Upper lobe of right lung (tissue), 1 donor: ENCODE measurements at regions not wholly inside any gene's neighbourhood (a gene's known extent, or its start where the extent isn't known, plus 50 kb on each side); places are given as distances from the start of the nearest gene placed in this dataset.

Experiments used
- ATAC-seq: fragments of 200-7000 bp; cut with Tn5 transposase; one replicate; pipeline ENCODE4 v1.9.1; 2020; ENCODE audit warnings: mild to moderate bottlenecking, moderate library complexity
- DNase-seq: peaks from one replicate; pipeline ENCODE4 v3.0.0-alpha.2; 2020
- H3K27ac ChIP-seq: fragments of 200-600 bp; one replicate; pipeline ENCODE4 v1.8.0; 2022
- H3K27me3 ChIP-seq: fragments of 200-600 bp; one replicate; pipeline ENCODE4 v1.8.0; 2022; ENCODE audit warnings: mild to moderate bottlenecking
- H3K36me3 ChIP-seq: fragments of 200-600 bp; one replicate; pipeline ENCODE4 v1.8.0; 2022
- H3K4me1 ChIP-seq: fragments of 200-600 bp; one replicate; pipeline ENCODE4 v1.8.0; 2022
- H3K4me3 ChIP-seq: fragments of 200-600 bp; one replicate; pipeline ENCODE4 v1.8.0; 2022; ENCODE audit warnings: mild to moderate bottlenecking
- H3K9me3 ChIP-seq: fragments of 200-600 bp; one replicate; pipeline ENCODE4 v1.8.0; 2022
- intact Hi-C: fragments of 100-400 bp; cut with DNase I; formaldehyde crosslinking; loops from one replicate; pipeline ENCODE4 v1.11.0; 2022
- TF ChIP-seq, protein P1 (sequence below): fragments of 200-600 bp; IDR thresholded peaks from one replicate; pipeline ENCODE4 v1.8.0; 2022; ENCODE audit warnings: antibody characterized with exemption
- donor health status: DM: no; HTN: yes; CAD: no; lungs with severe emphysema.

DNA sequence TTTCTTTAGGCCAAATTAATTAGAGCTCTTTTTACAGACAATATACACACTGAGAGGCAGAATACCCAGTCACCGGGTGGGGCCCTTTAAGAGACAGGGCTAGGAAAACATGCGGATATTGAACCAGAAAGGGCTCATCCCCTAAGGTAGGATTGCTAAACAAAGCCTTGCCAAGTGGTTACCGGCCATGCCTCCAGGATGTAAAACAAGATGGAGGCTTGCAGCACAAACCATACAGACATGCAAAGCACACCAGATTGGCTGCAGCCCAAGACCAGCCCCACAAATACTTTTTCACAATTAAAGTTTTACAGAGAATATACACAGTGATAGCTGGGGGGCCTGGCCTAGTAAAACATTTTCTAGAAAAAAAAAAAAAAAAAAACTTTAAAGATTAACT lies 210.0 kb downstream of the KLHL4 start:
- H3K4me3 ChIP-seq: no peak overlapping the region
- H3K4me1 ChIP-seq: no peaks in the 10 kb centered on the region
- no peaks in the 10 kb centered on the region for H3K27me3 ChIP-seq
- no peaks in the 10 kb centered on the region for H3K9me3 ChIP-seq
- no peak overlapping the region for H3K27ac ChIP-seq
- no peak for DNase-seq
- no peak for ATAC-seq
- TF ChIP-seq, protein P1, sequence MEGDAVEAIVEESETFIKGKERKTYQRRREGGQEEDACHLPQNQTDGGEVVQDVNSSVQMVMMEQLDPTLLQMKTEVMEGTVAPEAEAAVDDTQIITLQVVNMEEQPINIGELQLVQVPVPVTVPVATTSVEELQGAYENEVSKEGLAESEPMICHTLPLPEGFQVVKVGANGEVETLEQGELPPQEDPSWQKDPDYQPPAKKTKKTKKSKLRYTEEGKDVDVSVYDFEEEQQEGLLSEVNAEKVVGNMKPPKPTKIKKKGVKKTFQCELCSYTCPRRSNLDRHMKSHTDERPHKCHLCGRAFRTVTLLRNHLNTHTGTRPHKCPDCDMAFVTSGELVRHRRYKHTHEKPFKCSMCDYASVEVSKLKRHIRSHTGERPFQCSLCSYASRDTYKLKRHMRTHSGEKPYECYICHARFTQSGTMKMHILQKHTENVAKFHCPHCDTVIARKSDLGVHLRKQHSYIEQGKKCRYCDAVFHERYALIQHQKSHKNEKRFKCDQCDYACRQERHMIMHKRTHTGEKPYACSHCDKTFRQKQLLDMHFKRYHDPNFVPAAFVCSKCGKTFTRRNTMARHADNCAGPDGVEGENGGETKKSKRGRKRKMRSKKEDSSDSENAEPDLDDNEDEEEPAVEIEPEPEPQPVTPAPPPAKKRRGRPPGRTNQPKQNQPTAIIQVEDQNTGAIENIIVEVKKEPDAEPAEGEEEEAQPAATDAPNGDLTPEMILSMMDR: no peak
- intact Hi-C loops: no loop called here
- no peaks in the 10 kb centered on the region for H3K36me3 ChIP-seq

DNA sequence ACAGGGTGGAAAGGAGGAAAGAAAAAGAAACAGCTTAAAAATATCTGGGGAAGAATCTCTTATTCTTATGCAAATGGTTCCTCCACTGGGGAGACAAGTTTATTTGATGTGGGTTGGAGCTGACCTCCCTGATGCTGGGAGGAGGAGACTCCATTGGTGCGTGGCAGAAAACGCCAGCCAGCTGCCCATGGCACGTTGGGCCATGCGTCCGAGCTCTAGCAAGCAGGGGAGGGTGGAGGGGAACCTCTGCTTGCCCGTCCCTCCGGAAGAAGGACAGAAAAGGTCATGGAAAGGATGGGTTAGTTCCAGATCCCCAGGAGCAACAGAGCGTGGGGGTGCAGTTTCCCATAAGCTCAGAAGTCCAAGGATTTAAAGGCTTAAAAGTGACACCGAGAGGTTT lies 210.4 kb downstream of the KLHL4 start:
- no peak for ATAC-seq
- no peaks in the 10 kb centered on the region for H3K27me3 ChIP-seq
- DNase-seq: no peak
- TF ChIP-seq, protein P1: no peak
- no peaks in the 10 kb centered on the region for H3K9me3 ChIP-seq
- intact Hi-C loops: no loop called here
- no peak overlapping the region for H3K27ac ChIP-seq
- no peaks in the 10 kb centered on the region for H3K36me3 ChIP-seq
- no peaks in the 10 kb centered on the region for H3K4me1 ChIP-seq
- H3K4me3 ChIP-seq: no peak overlapping the region

DNA sequence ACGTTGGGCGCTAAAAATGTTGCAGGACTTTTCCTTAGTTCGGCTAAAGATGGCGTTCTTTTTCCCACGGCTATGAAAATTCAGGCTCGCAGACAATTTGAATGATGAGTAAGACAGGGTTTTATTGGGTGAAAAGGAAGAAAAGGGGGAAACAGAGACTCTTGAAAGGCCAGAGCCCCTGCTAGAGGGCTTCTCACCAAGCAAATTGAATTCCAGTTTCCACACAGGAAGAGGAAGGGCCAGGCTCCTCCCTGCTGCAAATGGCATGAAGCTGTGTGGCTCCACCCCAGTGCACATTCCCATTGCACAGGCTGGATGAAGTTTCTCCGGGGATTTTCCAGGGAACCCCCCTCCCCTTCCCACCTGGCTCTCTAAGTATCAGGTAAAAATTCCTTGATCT lies 210.9 kb downstream of the KLHL4 start:
- Histone ChIP-seq H3K9me3 (no peaks in the 10 kb centered on the region), H3K27me3 (no peaks in the 10 kb centered on the region), H3K27ac (no peak overlapping the region), H3K36me3 (no peaks in the 10 kb centered on the region), H3K4me3 (no peak overlapping the region), H3K4me1 (no peaks in the 10 kb centered on the region)
- DNase-seq (no peak), ATAC-seq (no peak)
- intact Hi-C loops: no loop called here
- TF ChIP-seq, protein P1: no peak

DNA sequence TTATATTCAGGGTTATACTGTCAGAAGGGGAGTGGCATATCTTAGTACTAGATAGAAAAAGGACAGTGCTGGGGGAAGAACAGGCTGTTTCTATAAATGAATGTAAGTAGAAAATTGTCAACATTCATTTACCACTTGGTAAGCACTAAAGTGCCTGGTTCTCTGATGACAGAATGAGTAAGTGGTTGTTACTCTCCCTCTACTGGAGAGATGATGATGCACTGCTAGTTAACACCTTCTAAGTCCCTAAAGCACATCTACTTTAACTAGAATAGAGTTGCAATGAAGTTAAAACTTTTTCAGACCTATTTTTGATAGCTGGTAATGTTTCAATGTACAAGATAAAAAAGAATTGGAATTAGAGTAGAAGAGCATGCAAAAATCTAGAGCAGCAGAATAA lies 214.5 kb downstream of the KLHL4 start:
- DNase-seq (no peak), ATAC-seq (no peak)
- Histone ChIP-seq H3K9me3 (no peaks in the 10 kb centered on the region), H3K36me3 (no peaks in the 10 kb centered on the region), H3K27ac (no peak overlapping the region), H3K4me3 (no peak overlapping the region), H3K27me3 (no peaks in the 10 kb centered on the region), H3K4me1 (no peaks in the 10 kb centered on the region)
- intact Hi-C loops: no loop called here
- TF ChIP-seq, protein P1: no peak

DNA sequence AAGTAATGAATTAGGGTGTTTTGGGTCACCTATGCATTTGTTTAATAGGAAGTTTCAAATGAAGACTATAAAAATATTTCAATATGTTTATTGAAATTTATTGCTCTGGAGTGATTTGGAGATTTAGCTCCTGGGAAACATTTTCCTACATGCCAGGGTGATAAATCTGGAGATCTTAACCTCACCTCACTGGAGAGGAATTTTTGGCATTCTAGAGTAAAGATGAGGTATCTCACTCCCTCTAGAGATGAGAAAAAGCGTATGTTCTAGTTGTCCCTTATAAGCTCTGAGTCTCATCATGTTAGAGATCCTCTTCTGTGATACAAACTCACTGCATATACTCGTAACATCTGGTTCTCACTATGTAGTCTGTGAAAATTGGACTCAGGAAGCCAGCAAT lies 219.0 kb downstream of the KLHL4 start:
- DNase-seq: no peak
- TF ChIP-seq, protein P1: no peak

DNA sequence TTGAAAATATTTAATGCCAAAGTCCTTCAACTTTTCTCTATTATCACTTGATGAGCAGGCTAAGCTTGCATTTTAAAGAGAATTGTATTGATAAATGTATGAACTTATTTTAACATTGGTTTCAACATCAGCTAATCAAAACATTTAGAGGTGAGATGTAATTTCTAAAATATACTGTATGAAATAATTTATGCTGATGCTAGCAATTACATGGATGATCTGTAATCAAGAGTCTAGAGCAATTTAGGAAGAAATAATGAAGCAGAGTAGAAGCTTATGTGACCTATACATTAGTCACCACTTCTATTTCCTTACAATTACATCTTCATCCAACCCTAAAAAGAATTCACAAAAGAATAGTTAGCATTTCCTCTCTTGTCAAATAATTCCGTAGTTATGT lies 226.8 kb downstream of the KLHL4 start:
- DNase-seq: no peak
- TF ChIP-seq, protein P1: no peak
- H3K4me3 ChIP-seq: no peak overlapping the region
- H3K9me3 ChIP-seq: no peaks in the 10 kb centered on the region
- intact Hi-C loops: no loop called here
- no peaks in the 10 kb centered on the region for H3K27me3 ChIP-seq
- H3K4me1 ChIP-seq: no peaks in the 10 kb centered on the region
- no peak overlapping the region for H3K27ac ChIP-seq
- no peaks in the 10 kb centered on the region for H3K36me3 ChIP-seq
- no peak for ATAC-seq

More for the DNA sequence above, 219.0 kb downstream of the KLHL4 start:
- H3K4me3 ChIP-seq: no peak overlapping the region
- no peaks in the 10 kb centered on the region for H3K36me3 ChIP-seq
- H3K27me3 ChIP-seq: no peaks in the 10 kb centered on the region
- no peak overlapping the region for H3K27ac ChIP-seq
- H3K9me3 ChIP-seq: no peaks in the 10 kb centered on the region
- ATAC-seq: no peak
- no peaks in the 10 kb centered on the region for H3K4me1 ChIP-seq
- intact Hi-C loops: no loop called here
